Astrocyte (in vitro differentiated cells and primary cell): ENCODE measurements at regions not wholly inside any gene's neighbourhood (a gene's known extent, or its start where the extent isn't known, plus 50 kb on each side); places are given as distances from the start of the nearest gene placed in this dataset.

Experiments
- EZH2 ChIP-seq: IDR thresholded peaks from 2 replicates; pipeline ENCODE4 v1.6.1; 2012; ENCODE audit warnings: mild to moderate bottlenecking, low read length, inconsistent platforms; ENCODE audit not compliant: insufficient read depth
- TF ChIP-seq, protein P1 (sequence below): IDR thresholded peaks from 2 replicates; pipeline ENCODE4 v1.5.1; 2011; ENCODE audit warnings: low read depth, mild to moderate bottlenecking, inconsistent platforms, low read length, moderate library complexity; ENCODE audit not compliant: insufficient read depth

GRCh38 chr4:144574509-144574908 is 71.4 kb upstream of the HHIP start:
- TF ChIP-seq, protein P1, sequence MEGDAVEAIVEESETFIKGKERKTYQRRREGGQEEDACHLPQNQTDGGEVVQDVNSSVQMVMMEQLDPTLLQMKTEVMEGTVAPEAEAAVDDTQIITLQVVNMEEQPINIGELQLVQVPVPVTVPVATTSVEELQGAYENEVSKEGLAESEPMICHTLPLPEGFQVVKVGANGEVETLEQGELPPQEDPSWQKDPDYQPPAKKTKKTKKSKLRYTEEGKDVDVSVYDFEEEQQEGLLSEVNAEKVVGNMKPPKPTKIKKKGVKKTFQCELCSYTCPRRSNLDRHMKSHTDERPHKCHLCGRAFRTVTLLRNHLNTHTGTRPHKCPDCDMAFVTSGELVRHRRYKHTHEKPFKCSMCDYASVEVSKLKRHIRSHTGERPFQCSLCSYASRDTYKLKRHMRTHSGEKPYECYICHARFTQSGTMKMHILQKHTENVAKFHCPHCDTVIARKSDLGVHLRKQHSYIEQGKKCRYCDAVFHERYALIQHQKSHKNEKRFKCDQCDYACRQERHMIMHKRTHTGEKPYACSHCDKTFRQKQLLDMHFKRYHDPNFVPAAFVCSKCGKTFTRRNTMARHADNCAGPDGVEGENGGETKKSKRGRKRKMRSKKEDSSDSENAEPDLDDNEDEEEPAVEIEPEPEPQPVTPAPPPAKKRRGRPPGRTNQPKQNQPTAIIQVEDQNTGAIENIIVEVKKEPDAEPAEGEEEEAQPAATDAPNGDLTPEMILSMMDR, result no peak
- no peak for TF ChIP-seq EZH2
